ENCODE measurements at regions not wholly inside any gene's neighbourhood (a gene's known extent, or its start where the extent isn't known, plus 50 kb on each side); places are given as distances from the start of the nearest gene placed in this dataset.

- TF ChIP-seq CTCF (conservative IDR thresholded peaks at IDR 0.05 in 1 of 2, IDR thresholded peaks at IDR 0.05 in 1 of 2; ENCODE audit: extremely low read depth in 1 of 2, insufficient read depth in 1 of 2, low read depth in 1 of 2, low read length in 2 of 2) = no peak
- TF ChIP-seq EZH2 (IDR thresholded peaks at IDR 0.05; ENCODE audit: borderline replicate concordance, low read length) = no peak
These were observed 53.7 kb upstream of the MGAT5 start for GRCh38 chr2:134200036-134200618.

Measured in mammary epithelial cell (primary cell).